ENCODE measurements at regions not wholly inside any gene's neighbourhood (a gene's known extent, or its start where the extent isn't known, plus 50 kb on each side); places are given as distances from the start of the nearest gene placed in this dataset.

GRCh38 chr9:11206925-11207324, 594.1 kb upstream of the PTPRD start:
- TF ChIP-seq, protein P1, sequence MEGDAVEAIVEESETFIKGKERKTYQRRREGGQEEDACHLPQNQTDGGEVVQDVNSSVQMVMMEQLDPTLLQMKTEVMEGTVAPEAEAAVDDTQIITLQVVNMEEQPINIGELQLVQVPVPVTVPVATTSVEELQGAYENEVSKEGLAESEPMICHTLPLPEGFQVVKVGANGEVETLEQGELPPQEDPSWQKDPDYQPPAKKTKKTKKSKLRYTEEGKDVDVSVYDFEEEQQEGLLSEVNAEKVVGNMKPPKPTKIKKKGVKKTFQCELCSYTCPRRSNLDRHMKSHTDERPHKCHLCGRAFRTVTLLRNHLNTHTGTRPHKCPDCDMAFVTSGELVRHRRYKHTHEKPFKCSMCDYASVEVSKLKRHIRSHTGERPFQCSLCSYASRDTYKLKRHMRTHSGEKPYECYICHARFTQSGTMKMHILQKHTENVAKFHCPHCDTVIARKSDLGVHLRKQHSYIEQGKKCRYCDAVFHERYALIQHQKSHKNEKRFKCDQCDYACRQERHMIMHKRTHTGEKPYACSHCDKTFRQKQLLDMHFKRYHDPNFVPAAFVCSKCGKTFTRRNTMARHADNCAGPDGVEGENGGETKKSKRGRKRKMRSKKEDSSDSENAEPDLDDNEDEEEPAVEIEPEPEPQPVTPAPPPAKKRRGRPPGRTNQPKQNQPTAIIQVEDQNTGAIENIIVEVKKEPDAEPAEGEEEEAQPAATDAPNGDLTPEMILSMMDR (IDR thresholded peaks at IDR 0.05): no peak
- Mint-ChIP-seq H3K4me3 (ENCODE audit: unreplicated experiment) (no peak overlapping the region), H3K4me1 (ENCODE audit: unreplicated experiment) (no peaks in the 10 kb centered on the region), H3K36me3 (ENCODE audit: unreplicated experiment) (no peaks in the 10 kb centered on the region), H3K27ac (ENCODE audit: unreplicated experiment) (no peak overlapping the region), H3K27me3 (ENCODE audit: unreplicated experiment) (no peaks in the 10 kb centered on the region), H3K9me3 (ENCODE audit: unreplicated experiment) (peaks cover 1% of the 10 kb centered on the region)
- no peak for DNase-seq (ENCODE audit: extremely low spot score, unreplicated experiment)

DNA sequence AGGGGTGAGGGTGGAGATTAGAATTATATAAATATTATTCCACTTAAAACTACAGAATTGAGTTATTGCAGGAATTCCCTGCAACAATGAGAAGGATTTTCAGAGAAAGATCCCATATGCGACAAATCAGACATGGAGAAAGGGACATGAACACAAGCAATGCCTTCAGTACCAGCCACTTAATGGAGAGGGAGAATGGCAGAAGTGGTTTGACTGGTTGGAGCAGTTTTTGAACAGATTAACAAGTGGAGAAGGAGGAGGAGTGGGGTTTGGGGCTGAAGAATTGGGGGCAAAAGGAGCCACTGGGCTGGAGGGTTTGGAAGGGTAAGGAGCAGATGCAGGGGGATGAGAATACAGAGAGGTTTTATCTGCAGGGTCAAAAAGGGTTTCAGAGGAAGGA, 620.9 kb upstream of the PTPRD start:
- TF ChIP-seq, protein P1 (IDR thresholded peaks at IDR 0.05): no peak
- no peak overlapping the region for H3K4me3 Mint-ChIP-seq (ENCODE audit: unreplicated experiment)

GRCh38 chr9:11235061-11235460, 622.3 kb upstream of the PTPRD start:
- H3K4me3 Mint-ChIP-seq (ENCODE audit: unreplicated experiment): no peak overlapping the region
- peaks cover 31% of the 10 kb centered on the region for H3K9me3 Mint-ChIP-seq (ENCODE audit: unreplicated experiment)
- H3K27me3 Mint-ChIP-seq (ENCODE audit: unreplicated experiment): no peaks in the 10 kb centered on the region
- H3K4me1 Mint-ChIP-seq (ENCODE audit: unreplicated experiment): no peaks in the 10 kb centered on the region
- no peak overlapping the region for H3K27ac Mint-ChIP-seq (ENCODE audit: unreplicated experiment)
- no peaks in the 10 kb centered on the region for H3K36me3 Mint-ChIP-seq (ENCODE audit: unreplicated experiment)
- no peak for DNase-seq (ENCODE audit: extremely low spot score, unreplicated experiment)
- TF ChIP-seq, protein P1 (IDR thresholded peaks at IDR 0.05): no peak

More for the DNA sequence above, 620.9 kb upstream of the PTPRD start:
- no peaks in the 10 kb centered on the region for H3K27me3 Mint-ChIP-seq (ENCODE audit: unreplicated experiment)
- H3K9me3 Mint-ChIP-seq (ENCODE audit: unreplicated experiment): peaks cover 29% of the 10 kb centered on the region
- H3K36me3 Mint-ChIP-seq (ENCODE audit: unreplicated experiment): no peaks in the 10 kb centered on the region
- no peak overlapping the region for H3K27ac Mint-ChIP-seq (ENCODE audit: unreplicated experiment)
- H3K4me1 Mint-ChIP-seq (ENCODE audit: unreplicated experiment): no peaks in the 10 kb centered on the region
- DNase-seq (ENCODE audit: extremely low spot score, unreplicated experiment): no peak

- H3K4me1 Mint-ChIP-seq (ENCODE audit: unreplicated experiment): no peaks in the 10 kb centered on the region
- H3K9me3 Mint-ChIP-seq (ENCODE audit: unreplicated experiment): peaks cover 39% of the 10 kb centered on the region
- H3K27me3 Mint-ChIP-seq (ENCODE audit: unreplicated experiment): no peaks in the 10 kb centered on the region
- TF ChIP-seq, protein P1 (IDR thresholded peaks at IDR 0.05): no peak
- H3K27ac Mint-ChIP-seq (ENCODE audit: unreplicated experiment): no peak overlapping the region
- DNase-seq (ENCODE audit: extremely low spot score, unreplicated experiment): no peak
- no peaks in the 10 kb centered on the region for H3K36me3 Mint-ChIP-seq (ENCODE audit: unreplicated experiment)
- no peak overlapping the region for H3K4me3 Mint-ChIP-seq (ENCODE audit: unreplicated experiment)
These were observed 629.0 kb upstream of the PTPRD start for GRCh38 chr9:11241779-11242178.

GRCh38 chr9:11257992-11258391, 645.2 kb upstream of the PTPRD start:
- DNase-seq (ENCODE audit: extremely low spot score, unreplicated experiment): no peak

More at GRCh38 chr9:11257992-11258391, 645.2 kb upstream of the PTPRD start:
- no peak overlapping the region for H3K27ac Mint-ChIP-seq (ENCODE audit: unreplicated experiment)
- H3K27me3 Mint-ChIP-seq (ENCODE audit: unreplicated experiment): no peaks in the 10 kb centered on the region
- H3K4me1 Mint-ChIP-seq (ENCODE audit: unreplicated experiment): no peaks in the 10 kb centered on the region
- H3K36me3 Mint-ChIP-seq (ENCODE audit: unreplicated experiment): no peaks in the 10 kb centered on the region
- no peak overlapping the region for H3K4me3 Mint-ChIP-seq (ENCODE audit: unreplicated experiment)
- TF ChIP-seq, protein P1 (IDR thresholded peaks at IDR 0.05): no peak
- peaks cover 29% of the 10 kb centered on the region for H3K9me3 Mint-ChIP-seq (ENCODE audit: unreplicated experiment)

Data from osteocyte (in vitro differentiated cells).